ENCODE measurements at regions not wholly inside any gene's neighbourhood (a gene's known extent, or its start where the extent isn't known, plus 50 kb on each side); places are given as distances from the start of the nearest gene placed in this dataset.

- Histone ChIP-seq H3K79me1 (ENCODE audit: low read depth in 1 of 2, low read length in 2 of 2) (peaks cover 8 to 34% of the 10 kb centered on the region in 2 experiments; a peak in 3 of 4 replicates), H3K9me3 (ENCODE audit: control insufficient read depth, insufficient read depth, low read length) (no peaks in the 10 kb centered on the region), H3K4ac (ENCODE audit: low read depth, low read length) (no peak overlapping the region), H3K56ac (ENCODE audit: extremely low read depth, insufficient read depth, low read length) (no peak overlapping the region), H4K91ac (ENCODE audit: insufficient read depth, low read depth, low read length) (no peak overlapping the region), H3K14ac (replicated peaks; ENCODE audit: low read depth, low read length) (no peak overlapping the region), H2AK9ac (replicated peaks; ENCODE audit: low read depth, low read length, poor library complexity) (no peak overlapping the region), H3K27me3 (ENCODE audit: control insufficient read depth, insufficient read depth, low read length) (no peaks in the 10 kb centered on the region), H3K9ac (ENCODE audit: low read depth, low read length) (no peak overlapping the region), H3K18ac (ENCODE audit: low read depth, low read length) (no peak overlapping the region), H2AK5ac (ENCODE audit: low read depth, low read length) (no peak overlapping the region), H4K8ac (ENCODE audit: low read depth in 2 of 2, low read length in 2 of 2) (no peak overlapping the region), H4K20me1 (ENCODE audit: insufficient read depth, low read length) (peaks cover 3% of the 10 kb centered on the region; the same call in 1 of the 2 replicates), H3K4me1 (ENCODE audit: control insufficient read depth, insufficient read depth, low read length) (peaks cover 9% of the 10 kb centered on the region), H3K27ac (ENCODE audit: insufficient read depth, low read length) (no peak overlapping the region), H3K9me1 (ENCODE audit: insufficient read depth, low read length) (peaks cover 6% of the 10 kb centered on the region), H4K5ac (ENCODE audit: low read depth, low read length) (no peak overlapping the region), H2BK5ac (ENCODE audit: low read depth, low read length, poor library complexity, severe bottlenecking) (no peak overlapping the region), H3K4me2 (ENCODE audit: low read depth, low read length) (no peak overlapping the region), H2BK15ac (ENCODE audit: low read depth, low read length) (no peak overlapping the region), H2AFZ (replicated peaks; ENCODE audit: low read length, poor library complexity) (no peak overlapping the region), H3K36me3 (ENCODE audit: control insufficient read depth, insufficient read depth, low read length) (no peaks in the 10 kb centered on the region), H3K23ac (ENCODE audit: low read depth, low read length) (no peak overlapping the region), H2BK20ac (ENCODE audit: low read depth, low read length) (no peak overlapping the region), H2BK120ac (ENCODE audit: low read depth, low read length) (no peak overlapping the region), H3K4me3 (ENCODE audit: insufficient read depth, low read depth, low read length) (no peak overlapping the region)
- intact Hi-C loops (cut with micrococcal nuclease) (no loop called here), in situ Hi-C loops (cut with MboI; ENCODE audit: low sequenced_read_pairs) (no loop called here), dilution Hi-C loops (cut with HindIII; ENCODE audit: low sequenced_read_pairs, unreplicated experiment) (no loop called here)
- TF ChIP-seq FOS (IDR thresholded peaks at IDR 0.05; ENCODE audit: low read depth, low read length) (no peak), USF2 (IDR thresholded peaks at IDR 0.05; ENCODE audit: low read depth, low read length) (no peak), RFX5 (IDR thresholded peaks at IDR 0.05; ENCODE audit: low read depth, low read length) (no peak), NFE2L2 (IDR thresholded peaks at IDR 0.05; ENCODE audit: low read depth, low read length) (no peak), SMC3 (IDR thresholded peaks at IDR 0.05; ENCODE audit: low read depth, low read length) (no peak), RAD21 (IDR thresholded peaks at IDR 0.05; ENCODE audit: low read length) (no peak), BHLHE40 (IDR thresholded peaks at IDR 0.05; ENCODE audit: low read depth, low read length) (no peak), ELK1 (IDR thresholded peaks at IDR 0.05; ENCODE audit: borderline replicate concordance, low read depth, low read length) (no peak), POLR2A (IDR thresholded peaks at IDR 0.05; ENCODE audit: low read depth, low read length) (no peak), CHD1 (IDR thresholded peaks at IDR 0.05; ENCODE audit: low read depth, low read length) (no peak), MXI1 (IDR thresholded peaks at IDR 0.05; ENCODE audit: borderline replicate concordance, low read depth, low read length) (no peak), CTCF (conservative IDR thresholded peaks at IDR 0.05; ENCODE audit: low read depth, low read length) (no peak), MAFK (IDR thresholded peaks at IDR 0.05; ENCODE audit: low read depth, low read length) (no peak), CEBPB (IDR thresholded peaks at IDR 0.05; ENCODE audit: low read depth, low read length) (no peak), MAZ (IDR thresholded peaks at IDR 0.05; ENCODE audit: borderline replicate concordance, low read depth, low read length) (no peak), RCOR1 (IDR thresholded peaks at IDR 0.05; ENCODE audit: insufficient replicate concordance, low read length) (no peak)
- no peak for DNase-seq
- ChIA-PET POLR2A (ENCODE audit: unreplicated experiment) (interaction anchor here (0.5 kb wide), 1 partner anchor 164 kb away, joined by 4 read pairs; no protein-coding TSS in a partner anchor), CTCF (no interaction called here)
- ATAC-seq (ENCODE audit: low read depth) = no peak
- BruUV-seq (replicated peaks) = no TSS peak
These were observed 352.8 kb downstream of the KLF12 start for GRCh38 chr13:73781384-73781783.
